Prostate gland (tissue), 2 donors: ENCODE measurements at regions not wholly inside any gene's neighbourhood (a gene's known extent, or its start where the extent isn't known, plus 50 kb on each side); places are given as distances from the start of the nearest gene placed in this dataset.

Experiments used
- DNase-seq: peaks from one replicate; pipeline ENCODE4 v3.0.0-alpha.2; 2019; ENCODE audit warnings: low spot score
- H3K27ac ChIP-seq, 2 donors: fragments of 200-600 bp; sonication (generic); 2 replicates each; pipeline ENCODE4 v1.5.1; 2017 to 2019
- H3K27me3 ChIP-seq: fragments of 200-600 bp; sonication (generic); replicated peaks from 2 replicates; pipeline ENCODE4 v1.5.1; 2019; ENCODE audit not compliant: insufficient read depth
- H3K36me3 ChIP-seq, 2 donors: fragments of 200-600 bp; sonication (generic); 1 replicate in 1 of 2; 2 replicates in 1 of 2; pipeline versions ENCODE4 v1.5.1 to v1.8.1; 2017 to 2019
- H3K4me1 ChIP-seq: fragments of 200-600 bp; sonication (generic); replicated peaks from 2 replicates; pipeline ENCODE4 v1.5.1; 2019
- H3K4me3 ChIP-seq, 2 donors: fragments of 200-600 bp; sonication (generic); 2 replicates each; pipeline ENCODE4 v1.5.1; 2017 to 2019
- H3K9me3 ChIP-seq: fragments of 200-600 bp; sonication (generic); 2 replicates; pipeline ENCODE4 v1.5.1; 2017
- POLR2A ChIP-seq: fragments of 450-650 bp; IDR thresholded peaks from one replicate; pipeline ENCODE4 v1.6.1; 2016; ENCODE audit warnings: antibody characterized with exemption, mild to moderate bottlenecking
- POLR2AphosphoS5 ChIP-seq: sonication (generic); formaldehyde crosslinking; IDR thresholded peaks from one replicate; pipeline ENCODE4 v1.6.1; 2017; ENCODE audit warnings: antibody characterized with exemption
- WGBS: methylation state at CpG from one replicate; pipeline ENCODE4 v1.1.5; 2018; 5-methylcytosine and 5-hydroxymethylcytosine counted together
- intact Hi-C: fragments of 100-400 bp; cut with DNase I; formaldehyde crosslinking; loops from one replicate; pipeline ENCODE4 v1.14.2; 2022
- TF ChIP-seq, protein P1 (sequence below), 4 experiments: fragments of 200-600 bp in 2 of 4; fragments of 450-650 bp in 2 of 4; sonication (generic) in 2 of 4; IDR thresholded peaks; 1 replicate in 3 of 4; 2 replicates in 1 of 4; pipeline ENCODE4 v1.5.1; 2016 to 2019; ENCODE audit warnings: antibody characterized with exemption in 4 of 4, mild to moderate bottlenecking in 2 of 4, moderate library complexity in 2 of 4

DNA sequence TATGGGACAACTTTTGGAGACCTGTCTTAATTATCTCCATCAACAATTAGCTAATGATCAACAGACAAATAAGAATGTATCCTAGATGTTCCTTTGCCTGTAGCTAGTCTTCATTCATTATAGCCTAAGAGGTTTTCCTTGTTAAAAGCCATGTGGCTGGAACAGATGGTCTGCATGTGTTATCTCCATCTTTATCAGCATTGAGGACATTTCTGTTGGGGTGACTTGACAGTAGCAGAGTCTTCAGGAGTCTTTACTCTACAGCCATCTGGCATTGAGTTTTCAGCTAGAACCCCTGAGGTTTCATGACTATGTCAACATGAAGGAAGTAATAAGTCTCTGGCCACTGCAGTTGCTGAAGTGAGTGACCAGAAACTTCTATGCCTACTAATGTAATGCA is 106.6 kb upstream of the TLE4 start:
- Histone ChIP-seq H3K27me3 (no peaks in the 10 kb centered on the region), H3K4me1 (no peaks in the 10 kb centered on the region), H3K4me3 (no peak overlapping the region), H3K9me3 (no peaks in the 10 kb centered on the region), H3K36me3 (no peaks in the 10 kb centered on the region), H3K27ac (no peak overlapping the region)
- DNase-seq = no peak
- TF ChIP-seq, protein P1, sequence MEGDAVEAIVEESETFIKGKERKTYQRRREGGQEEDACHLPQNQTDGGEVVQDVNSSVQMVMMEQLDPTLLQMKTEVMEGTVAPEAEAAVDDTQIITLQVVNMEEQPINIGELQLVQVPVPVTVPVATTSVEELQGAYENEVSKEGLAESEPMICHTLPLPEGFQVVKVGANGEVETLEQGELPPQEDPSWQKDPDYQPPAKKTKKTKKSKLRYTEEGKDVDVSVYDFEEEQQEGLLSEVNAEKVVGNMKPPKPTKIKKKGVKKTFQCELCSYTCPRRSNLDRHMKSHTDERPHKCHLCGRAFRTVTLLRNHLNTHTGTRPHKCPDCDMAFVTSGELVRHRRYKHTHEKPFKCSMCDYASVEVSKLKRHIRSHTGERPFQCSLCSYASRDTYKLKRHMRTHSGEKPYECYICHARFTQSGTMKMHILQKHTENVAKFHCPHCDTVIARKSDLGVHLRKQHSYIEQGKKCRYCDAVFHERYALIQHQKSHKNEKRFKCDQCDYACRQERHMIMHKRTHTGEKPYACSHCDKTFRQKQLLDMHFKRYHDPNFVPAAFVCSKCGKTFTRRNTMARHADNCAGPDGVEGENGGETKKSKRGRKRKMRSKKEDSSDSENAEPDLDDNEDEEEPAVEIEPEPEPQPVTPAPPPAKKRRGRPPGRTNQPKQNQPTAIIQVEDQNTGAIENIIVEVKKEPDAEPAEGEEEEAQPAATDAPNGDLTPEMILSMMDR (IDR thresholded peaks at IDR 0.05) = no peak
- TF ChIP-seq POLR2A = no peak
- no peak for TF ChIP-seq POLR2AphosphoS5
- intact Hi-C loops = no loop called here

DNA sequence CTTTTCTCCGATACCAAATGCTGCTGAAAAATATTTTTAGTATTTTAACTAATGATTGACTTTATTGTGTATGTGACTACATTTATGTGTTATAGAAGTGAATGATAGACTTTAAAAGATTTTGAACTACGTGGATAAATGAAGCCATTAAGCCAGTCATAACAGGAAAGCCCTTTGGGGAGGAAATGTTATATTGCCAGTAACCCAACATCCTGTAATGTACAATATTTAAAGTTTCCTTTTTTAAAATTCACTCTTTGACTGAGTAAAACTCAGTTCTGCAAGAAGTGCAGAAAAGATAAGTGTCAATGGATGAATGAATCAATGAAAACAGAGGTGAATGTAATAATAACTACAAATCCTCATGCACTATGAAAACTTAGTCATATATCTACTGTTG is 102.6 kb upstream of the TLE4 start:
- TF ChIP-seq, protein P1 (IDR thresholded peaks at IDR 0.05) = no peak
- TF ChIP-seq POLR2A (no peak), POLR2AphosphoS5 (no peak)
- intact Hi-C loops = no loop called here
- 82% methylated on average over 2 of the region's 2 CpGs for WGBS
- Histone ChIP-seq H3K27ac (no peak overlapping the region), H3K36me3 (no peaks in the 10 kb centered on the region), H3K4me1 (no peaks in the 10 kb centered on the region), H3K27me3 (no peaks in the 10 kb centered on the region), H3K4me3 (no peak overlapping the region), H3K9me3 (no peaks in the 10 kb centered on the region)
- no peak for DNase-seq

DNA sequence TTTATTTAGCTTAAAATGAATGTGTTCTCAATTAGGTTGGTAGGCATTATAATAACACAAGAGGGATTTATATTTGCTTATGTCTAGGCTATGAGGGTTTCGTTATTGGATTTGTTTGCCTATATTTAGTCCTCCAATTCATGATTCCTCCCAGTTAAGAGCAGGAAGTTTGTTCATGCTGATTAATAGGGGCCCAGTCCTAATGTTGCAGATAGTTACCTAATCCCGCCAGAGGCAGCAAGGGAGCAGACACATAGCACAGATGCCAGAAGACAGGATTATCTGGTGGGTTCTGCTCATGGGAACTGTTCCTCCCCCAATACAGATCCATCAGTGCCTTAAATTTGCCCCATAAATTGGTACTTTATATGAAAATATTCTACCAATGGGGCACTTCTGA is 100.8 kb upstream of the TLE4 start:
- no peaks in the 10 kb centered on the region for H3K4me1 ChIP-seq
- no peak overlapping the region for H3K4me3 ChIP-seq
- H3K27ac ChIP-seq = no peak overlapping the region
- no peaks in the 10 kb centered on the region for H3K36me3 ChIP-seq
- TF ChIP-seq, protein P1 (IDR thresholded peaks at IDR 0.05) = no peak
- no peak for TF ChIP-seq POLR2AphosphoS5
- no peak for TF ChIP-seq POLR2A
- DNase-seq = no peak
- no peaks in the 10 kb centered on the region for H3K27me3 ChIP-seq
- intact Hi-C loops = no loop called here
- 94% methylated on average over 2 of the region's 2 CpGs for WGBS
- H3K9me3 ChIP-seq = no peaks in the 10 kb centered on the region

DNA sequence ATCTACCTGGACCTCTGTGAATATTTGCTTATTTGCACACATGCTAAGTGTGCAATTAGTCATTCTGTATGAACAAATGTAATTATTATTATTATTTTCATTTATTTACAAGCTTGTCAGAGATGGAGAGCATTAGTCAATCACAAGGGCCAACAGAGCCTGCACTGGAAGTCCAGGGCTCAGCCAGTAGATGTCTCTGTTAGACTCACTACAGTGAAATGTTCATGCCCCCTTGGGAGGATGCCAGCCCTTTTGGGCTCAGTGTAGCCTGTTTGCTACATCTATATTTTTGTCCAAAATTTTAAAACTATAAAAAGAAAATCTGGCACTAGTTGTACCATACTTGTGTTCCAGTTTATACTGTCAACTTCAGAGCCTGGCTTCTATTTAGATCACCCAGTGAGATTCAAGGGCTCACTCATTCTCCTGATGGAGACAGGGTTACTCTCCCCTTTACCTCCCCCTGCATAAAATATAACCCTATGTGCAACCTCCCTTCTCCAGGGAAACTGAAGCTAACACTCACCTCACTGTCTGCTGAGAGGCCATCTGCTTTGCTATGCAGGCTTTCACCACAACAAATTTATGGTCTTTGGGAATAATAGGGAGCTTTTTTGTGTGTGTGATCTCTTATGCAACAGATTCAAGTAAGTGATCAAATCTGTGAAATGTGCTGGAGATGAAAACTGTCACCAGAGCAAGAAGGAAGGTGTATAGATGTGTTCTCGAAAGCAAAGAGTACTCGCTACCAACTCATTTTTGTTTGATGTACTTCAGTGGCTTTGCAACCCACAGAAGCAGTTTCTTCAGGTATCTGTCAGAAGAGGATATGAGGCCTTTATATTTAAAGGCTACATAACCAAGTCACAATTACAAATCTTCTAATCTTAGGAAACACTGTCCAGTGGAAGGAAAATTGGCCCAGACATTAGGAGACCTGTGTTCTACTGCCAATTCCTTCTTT is 99.9 kb upstream of the TLE4 start:
- DNase-seq = peak; percentile 45
- TF ChIP-seq, protein P1 (IDR thresholded peaks at IDR 0.05) = peak in 2 of 4 experiments; percentile 18 to 38
- TF ChIP-seq POLR2AphosphoS5 = no peak
- no peaks in the 10 kb centered on the region for H3K9me3 ChIP-seq
- no peaks in the 10 kb centered on the region for H3K36me3 ChIP-seq
- H3K27ac ChIP-seq = no peak overlapping the region
- H3K4me1 ChIP-seq = no peaks in the 10 kb centered on the region
- WGBS = 94% methylated on average over 2 of the region's 2 CpGs
- intact Hi-C loops = no loop called here
- no peak overlapping the region for H3K4me3 ChIP-seq
- H3K27me3 ChIP-seq = no peaks in the 10 kb centered on the region

DNA sequence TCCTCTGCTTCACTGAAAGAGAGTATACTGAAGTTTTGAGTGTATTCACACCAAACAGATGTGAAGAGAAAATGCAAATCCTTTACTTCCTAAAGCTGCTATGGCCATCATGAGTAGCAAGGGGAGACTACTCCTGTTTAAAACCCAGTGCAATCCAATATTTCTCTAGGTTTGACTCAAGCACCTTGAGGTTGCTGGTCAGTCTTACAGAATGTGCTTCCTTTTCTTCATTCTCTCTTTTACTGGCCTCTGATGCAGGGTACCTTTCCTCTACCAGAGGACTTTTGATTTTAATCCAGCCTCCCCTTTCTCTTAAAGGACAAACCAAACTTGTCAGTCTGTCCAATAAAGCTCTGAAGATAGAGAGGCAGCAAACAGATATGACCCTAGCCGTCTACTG is 98.1 kb upstream of the TLE4 start:
- Histone ChIP-seq H3K9me3 (no peaks in the 10 kb centered on the region), H3K4me3 (no peak overlapping the region), H3K27me3 (no peaks in the 10 kb centered on the region), H3K4me1 (no peaks in the 10 kb centered on the region), H3K36me3 (no peaks in the 10 kb centered on the region), H3K27ac (no peak overlapping the region)
- 94% methylated on average over 1 of the region's 1 CpG for WGBS
- TF ChIP-seq POLR2A = no peak
- TF ChIP-seq, protein P1 (IDR thresholded peaks at IDR 0.05) = no peak
- no peak for TF ChIP-seq POLR2AphosphoS5
- intact Hi-C loops = no loop called here
- DNase-seq = no peak
